ENCODE measurements at regions not wholly inside any gene's neighbourhood (a gene's known extent, or its start where the extent isn't known, plus 50 kb on each side); places are given as distances from the start of the nearest gene placed in this dataset.

- TF ChIP-seq POLR2A (IDR thresholded peaks at IDR 0.05), result no peak
- no peak for TF ChIP-seq CTCF (IDR thresholded peaks at IDR 0.05)
- TF ChIP-seq POLR2AphosphoS5 (IDR thresholded peaks at IDR 0.05), result no peak
Measured at GRCh38 chr2:239498576-239498975, 97.8 kb upstream of the HDAC4 start.

All from stomach (tissue), 4 donors.